Hepatocyte (in vitro differentiated cells): ENCODE measurements at regions not wholly inside any gene's neighbourhood (a gene's known extent, or its start where the extent isn't known, plus 50 kb on each side); places are given as distances from the start of the nearest gene placed in this dataset.

Experiments used
- DNase-seq: peaks from one replicate; pipeline ENCODE4 v3.0.0-alpha.2; 2016; ENCODE audit warnings: low spot score
- H2AFZ ChIP-seq: fragments of 200-600 bp; sonication (generic); 2 replicates; pipeline ENCODE4 v1.6.0; 2016; ENCODE audit warnings: antibody characterized with exemption, mild to moderate bottlenecking
- H3K27ac ChIP-seq: fragments of 200-600 bp; sonication (generic); 2 replicates; pipeline ENCODE4 v1.5.1; 2016; ENCODE audit warnings: mild to moderate bottlenecking
- H3K27me3 ChIP-seq: fragments of 200-600 bp; sonication (generic); 2 replicates; pipeline ENCODE4 v1.6.1; 2016
- H3K36me3 ChIP-seq: fragments of 200-600 bp; sonication (generic); replicated peaks from 2 replicates; pipeline ENCODE4 v1.5.1; 2016; ENCODE audit warnings: low read depth; ENCODE audit not compliant: insufficient read depth
- H3K4me1 ChIP-seq: fragments of 200-600 bp; sonication (generic); 2 replicates; pipeline ENCODE4 v1.5.1; 2016; ENCODE audit warnings: mild to moderate bottlenecking, moderate library complexity; ENCODE audit not compliant: insufficient read depth
- H3K4me2 ChIP-seq: fragments of 200-600 bp; sonication (generic); 2 replicates; pipeline ENCODE4 v1.6.0; 2016
- H3K4me3 ChIP-seq: fragments of 200-600 bp; sonication (generic); 2 replicates; pipeline ENCODE4 v1.5.1; 2016; ENCODE audit warnings: mild to moderate bottlenecking
- H3K79me2 ChIP-seq: fragments of 200-600 bp; sonication (generic); 2 replicates; pipeline ENCODE4 v1.6.0; 2017; ENCODE audit warnings: mild to moderate bottlenecking
- H3K9me2 ChIP-seq: fragments of 200-600 bp; sonication (generic); replicated peaks from 2 replicates; pipeline ENCODE4 v1.6.0; 2017; ENCODE audit warnings: mild to moderate bottlenecking; ENCODE audit not compliant: insufficient read depth
- H3K9me3 ChIP-seq: fragments of 200-600 bp; sonication (generic); 2 replicates; pipeline ENCODE4 v1.5.1; 2016; ENCODE audit warnings: low read depth, mild to moderate bottlenecking
- H4K20me1 ChIP-seq: fragments of 200-600 bp; sonication (generic); 2 replicates; pipeline ENCODE4 v1.6.0; 2016; ENCODE audit warnings: mild to moderate bottlenecking; ENCODE audit not compliant: insufficient read depth, poor library complexity, severe bottlenecking
- EZH2 ChIP-seq: fragments of 200-600 bp; sonication (generic); IDR thresholded peaks from 2 replicates; pipeline ENCODE4 v1.6.1; 2016; ENCODE audit warnings: antibody characterized with exemption, mild to moderate bottlenecking, borderline replicate concordance
- EZH2phosphoT487 ChIP-seq: fragments of 200-600 bp; sonication (generic); IDR thresholded peaks from one replicate; pipeline ENCODE4 v1.6.1; 2018; ENCODE audit warnings: antibody characterized with exemption, mild to moderate bottlenecking, low read depth, moderate library complexity; ENCODE audit not compliant: unreplicated experiment, severe bottlenecking
- WGBS: methylation state at CpG from one replicate; pipeline ENCODE4 v1.1.6; 2016; ENCODE audit warnings: low lambda C conversion rate; ENCODE audit errors: missing lambda C conversion rate; 5-methylcytosine and 5-hydroxymethylcytosine counted together
- TF ChIP-seq, protein P1 (sequence below): fragments of 200-600 bp; sonication (generic); IDR thresholded peaks from 2 replicates; pipeline ENCODE4 v1.5.1; 2016; ENCODE audit warnings: antibody characterized with exemption, mild to moderate bottlenecking; ENCODE audit not compliant: poor library complexity

DNA sequence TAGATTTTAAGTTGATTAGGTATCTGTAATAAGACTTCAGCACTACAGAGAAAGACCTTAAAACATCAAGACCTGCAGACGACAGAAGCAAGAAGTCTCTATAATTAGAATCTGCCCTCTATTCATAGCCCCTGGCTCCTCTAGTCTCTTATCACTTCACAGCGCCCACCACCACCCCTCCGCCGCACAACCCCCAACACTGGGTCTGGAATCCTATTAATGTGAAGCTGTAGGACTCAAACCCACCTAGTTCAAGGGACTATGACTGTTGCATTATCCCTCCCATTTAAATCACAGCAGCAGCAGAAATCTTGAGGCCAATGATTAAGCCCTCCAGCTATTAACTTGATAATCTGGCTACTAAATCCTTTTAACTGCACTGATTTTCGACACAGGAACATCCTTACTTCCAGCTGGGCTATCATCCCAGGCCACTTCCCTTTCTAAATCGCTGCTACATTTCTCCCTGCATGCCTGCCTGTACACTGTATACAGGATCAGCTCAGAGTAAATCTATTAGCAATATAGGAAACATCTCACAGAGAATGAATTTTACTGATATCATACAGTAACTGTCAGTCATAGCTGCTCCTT lies 159.5 kb upstream of the GRAMD2B start:
- TF ChIP-seq EZH2phosphoT487 (no peak), EZH2 (no peak)
- TF ChIP-seq, protein P1, sequence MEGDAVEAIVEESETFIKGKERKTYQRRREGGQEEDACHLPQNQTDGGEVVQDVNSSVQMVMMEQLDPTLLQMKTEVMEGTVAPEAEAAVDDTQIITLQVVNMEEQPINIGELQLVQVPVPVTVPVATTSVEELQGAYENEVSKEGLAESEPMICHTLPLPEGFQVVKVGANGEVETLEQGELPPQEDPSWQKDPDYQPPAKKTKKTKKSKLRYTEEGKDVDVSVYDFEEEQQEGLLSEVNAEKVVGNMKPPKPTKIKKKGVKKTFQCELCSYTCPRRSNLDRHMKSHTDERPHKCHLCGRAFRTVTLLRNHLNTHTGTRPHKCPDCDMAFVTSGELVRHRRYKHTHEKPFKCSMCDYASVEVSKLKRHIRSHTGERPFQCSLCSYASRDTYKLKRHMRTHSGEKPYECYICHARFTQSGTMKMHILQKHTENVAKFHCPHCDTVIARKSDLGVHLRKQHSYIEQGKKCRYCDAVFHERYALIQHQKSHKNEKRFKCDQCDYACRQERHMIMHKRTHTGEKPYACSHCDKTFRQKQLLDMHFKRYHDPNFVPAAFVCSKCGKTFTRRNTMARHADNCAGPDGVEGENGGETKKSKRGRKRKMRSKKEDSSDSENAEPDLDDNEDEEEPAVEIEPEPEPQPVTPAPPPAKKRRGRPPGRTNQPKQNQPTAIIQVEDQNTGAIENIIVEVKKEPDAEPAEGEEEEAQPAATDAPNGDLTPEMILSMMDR = no peak
- Histone ChIP-seq H3K4me2 (no peak overlapping the region), H3K4me1 (no peaks in the 10 kb centered on the region), H3K36me3 (no peaks in the 10 kb centered on the region), H3K9me2 (no peaks in the 10 kb centered on the region), H2AFZ (no peak overlapping the region), H3K4me3 (no peak overlapping the region), H3K27ac (no peak overlapping the region), H3K9me3 (no peaks in the 10 kb centered on the region), H3K27me3 (no peaks in the 10 kb centered on the region), H3K79me2 (no peaks in the 10 kb centered on the region), H4K20me1 (no peaks in the 10 kb centered on the region)
- WGBS = 54% methylated on average over 6 of the region's 6 CpGs
- no peak for DNase-seq

DNA sequence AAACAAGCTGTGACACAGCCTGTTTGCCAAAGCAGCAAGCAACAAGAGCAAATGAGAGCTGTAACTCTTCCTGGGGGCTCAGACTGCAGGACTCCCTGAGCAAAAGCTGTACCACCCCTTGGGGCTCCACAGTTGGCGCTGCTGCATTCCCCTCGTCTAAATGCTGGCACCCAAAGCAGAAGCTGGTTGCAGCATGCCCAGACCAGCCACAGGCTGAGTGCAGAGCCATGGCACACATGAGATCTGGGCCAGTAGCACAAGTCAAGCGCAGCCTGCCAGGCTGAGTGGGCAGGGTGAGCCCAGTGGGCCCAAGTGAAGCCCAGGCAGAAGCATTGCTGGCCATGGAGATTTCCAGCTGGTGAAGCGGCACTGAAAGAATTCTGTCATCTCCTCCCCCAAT lies 157.3 kb upstream of the GRAMD2B start:
- Histone ChIP-seq H3K4me2 (no peak overlapping the region), H3K9me3 (no peaks in the 10 kb centered on the region), H3K9me2 (no peaks in the 10 kb centered on the region), H3K27me3 (no peaks in the 10 kb centered on the region), H2AFZ (no peak overlapping the region), H3K27ac (no peak overlapping the region), H4K20me1 (no peaks in the 10 kb centered on the region), H3K79me2 (no peaks in the 10 kb centered on the region), H3K4me1 (no peaks in the 10 kb centered on the region), H3K36me3 (no peaks in the 10 kb centered on the region), H3K4me3 (no peak overlapping the region)
- 69% methylated on average over 4 of the region's 4 CpGs for WGBS
- no peak for DNase-seq
- TF ChIP-seq, protein P1 = no peak
- no peak for TF ChIP-seq EZH2
- no peak for TF ChIP-seq EZH2phosphoT487

- Histone ChIP-seq H3K27ac (no peak overlapping the region), H2AFZ (no peak overlapping the region), H3K27me3 (no peaks in the 10 kb centered on the region), H3K79me2 (no peaks in the 10 kb centered on the region), H3K36me3 (no peaks in the 10 kb centered on the region), H3K4me1 (no peaks in the 10 kb centered on the region), H3K4me3 (no peak overlapping the region), H4K20me1 (no peaks in the 10 kb centered on the region), H3K9me3 (no peaks in the 10 kb centered on the region), H3K4me2 (no peak overlapping the region), H3K9me2 (no peaks in the 10 kb centered on the region)
- 72% methylated on average over 4 of the region's 4 CpGs for WGBS
- peak; percentile 18 for DNase-seq
- no peak for TF ChIP-seq EZH2
- no peak for TF ChIP-seq EZH2phosphoT487
- TF ChIP-seq, protein P1 = no peak
Measured at GRCh38 chr5:126267438-126267837, 155.8 kb upstream of the GRAMD2B start.
